CD4-positive, alpha-beta T cell (primary cell): ENCODE measurements at regions not wholly inside any gene's neighbourhood (a gene's known extent, or its start where the extent isn't known, plus 50 kb on each side); places are given as distances from the start of the nearest gene placed in this dataset.

Experiments
- ATAC-seq: fragments of 200-7000 bp; cut with Tn5 transposase; one replicate; pipeline ENCODE4 v1.10.0; 2022; ENCODE audit warnings: mild to moderate bottlenecking; ENCODE audit not compliant: poor library complexity
- CTCF ChIA-PET: fragments of 350-600 bp; sonication (Branson Sonifier 250); formaldehyde crosslinking; loops from one replicate; lab custom pipeline; 2021; ENCODE audit warnings: antibody characterized with exemption, inconsistent platforms; lab: Charles Lee
- POLR2A ChIA-PET: fragments of 350-600 bp; sonication (Branson Sonifier 250); formaldehyde crosslinking; loops from one replicate; lab custom pipeline; 2021; ENCODE audit warnings: antibody characterized with exemption, inconsistent platforms; lab: Charles Lee
- DNase-seq, 14 experiments: peaks; one replicate each; pipeline ENCODE4 v3.0.0-alpha.2; 2013 to 2020; ENCODE audit warnings: mixed read lengths in 2 of 14
- H3K27ac ChIP-seq, 2 donors: one replicate each; pipeline versions ENCODE4 v1.5.1 to v1.7.0; 2013; ENCODE audit warnings: low read length in 2 of 2, low read depth in 1 of 2, mild to moderate bottlenecking in 1 of 2
- H3K27me3 ChIP-seq, 2 experiments: 1 replicate in 1 of 2; 2 replicates in 1 of 2; pipeline versions ENCODE4 v1.6.1 to v1.7.0; 2013; ENCODE audit warnings: low read length in 2 of 2, control low read depth in 1 of 2, mild to moderate bottlenecking in 1 of 2, moderate library complexity in 1 of 2; ENCODE audit not compliant: insufficient read depth in 2 of 2, control insufficient read depth in 1 of 2
- H3K36me3 ChIP-seq: one replicate; pipeline ENCODE4 v1.6.1; 2013; ENCODE audit warnings: low read length, control low read depth; ENCODE audit not compliant: insufficient read depth
- H3K4me1 ChIP-seq: one replicate; pipeline ENCODE4 v1.6.1; 2013; ENCODE audit warnings: low read length, control low read depth; ENCODE audit not compliant: insufficient read depth
- H3K4me3 ChIP-seq: one replicate; pipeline ENCODE4 v1.5.1; 2013; ENCODE audit warnings: mild to moderate bottlenecking, low read length, moderate library complexity
- H3K9me3 ChIP-seq, 2 experiments: 1 replicate in 1 of 2; 2 replicates in 1 of 2; pipeline versions ENCODE4 v1.6.1 to v1.7.0; 2013; ENCODE audit warnings: low read length in 2 of 2, mild to moderate bottlenecking in 2 of 2, control low read depth in 1 of 2, moderate library complexity in 1 of 2; ENCODE audit not compliant: control insufficient read depth in 1 of 2, insufficient read depth in 1 of 2
- H3K27ac Mint-ChIP-seq: one replicate; pipeline ENCODE4 v1.8.0; 2020; ENCODE audit warnings: mixed read lengths
- H3K27me3 Mint-ChIP-seq: one replicate; pipeline ENCODE4 v1.8.0; 2021; ENCODE audit warnings: mixed read lengths
- H3K36me3 Mint-ChIP-seq: one replicate; pipeline ENCODE4 v1.8.0; 2021; ENCODE audit warnings: low read depth, mixed read lengths
- H3K4me1 Mint-ChIP-seq: one replicate; pipeline ENCODE4 v1.8.0; 2021; ENCODE audit warnings: low read depth, mixed read lengths
- H3K4me3 Mint-ChIP-seq: one replicate; pipeline ENCODE4 v1.8.0; 2020; ENCODE audit warnings: mild to moderate bottlenecking, mixed read lengths
- H3K9me3 Mint-ChIP-seq: one replicate; pipeline ENCODE4 v1.8.0; 2020; ENCODE audit warnings: mixed read lengths
- CTCF ChIP-seq: fragments of 200-600 bp; IDR thresholded peaks from one replicate; pipeline ENCODE4 v1.8.0; 2022; ENCODE audit warnings: antibody characterized with exemption, mild to moderate bottlenecking
- intact Hi-C, 2 experiments: fragments of 100-400 bp; cut with DNase I in 1 of 2; cut with micrococcal nuclease in 1 of 2; formaldehyde crosslinking; loops; one replicate each; pipeline versions ENCODE4 v1.15.1 to v1.9.0; 2023 to 2025; cut with DNase I, micrococcal nuclease

- H3K4me1 Mint-ChIP-seq, result no peaks in the 10 kb centered on the region
- Histone ChIP-seq H3K4me3 (no peak overlapping the region), H3K9me3 (no peaks in the 10 kb centered on the region), H3K27me3 (no peaks in the 10 kb centered on the region), H3K36me3 (no peaks in the 10 kb centered on the region), H3K4me1 (no peaks in the 10 kb centered on the region), H3K27ac (no peak overlapping the region)
- ChIA-PET POLR2A (no interaction called here), CTCF (no interaction called here)
- H3K27ac Mint-ChIP-seq, result no peak overlapping the region
- H3K36me3 Mint-ChIP-seq, result no peaks in the 10 kb centered on the region
- H3K4me3 Mint-ChIP-seq, result no peak overlapping the region
- no peaks in the 10 kb centered on the region for H3K27me3 Mint-ChIP-seq
- ATAC-seq (no peak), DNase-seq (no peak)
- intact Hi-C loops, result no loop called here
- TF ChIP-seq CTCF, result no peak
- peaks cover 8% of the 10 kb centered on the region for H3K9me3 Mint-ChIP-seq
These were observed 299.8 kb upstream of the PSMD7 start for GRCh38 chr16:73996624-73997339.

GRCh38 chr16:73993878-73994277 is 302.7 kb upstream of the PSMD7 start:
- Histone ChIP-seq H3K9me3 (peaks cover 0 to 4% of the 10 kb centered on the region in 2 experiments), H3K27me3 (no peaks in the 10 kb centered on the region), H3K36me3 (no peaks in the 10 kb centered on the region), H3K4me3 (no peak overlapping the region), H3K27ac (no peak overlapping the region), H3K4me1 (no peaks in the 10 kb centered on the region)
- Mint-ChIP-seq H3K9me3 (peaks cover 5% of the 10 kb centered on the region), H3K27ac (no peak overlapping the region), H3K4me1 (no peaks in the 10 kb centered on the region), H3K4me3 (no peak overlapping the region), H3K27me3 (no peaks in the 10 kb centered on the region), H3K36me3 (no peaks in the 10 kb centered on the region)
- TF ChIP-seq CTCF, result no peak
- CTCF ChIA-PET, result no interaction called here
- intact Hi-C loops, result no loop called here
- no peak for ATAC-seq
- DNase-seq, result no peak
- POLR2A ChIA-PET, result no interaction called here

DNA sequence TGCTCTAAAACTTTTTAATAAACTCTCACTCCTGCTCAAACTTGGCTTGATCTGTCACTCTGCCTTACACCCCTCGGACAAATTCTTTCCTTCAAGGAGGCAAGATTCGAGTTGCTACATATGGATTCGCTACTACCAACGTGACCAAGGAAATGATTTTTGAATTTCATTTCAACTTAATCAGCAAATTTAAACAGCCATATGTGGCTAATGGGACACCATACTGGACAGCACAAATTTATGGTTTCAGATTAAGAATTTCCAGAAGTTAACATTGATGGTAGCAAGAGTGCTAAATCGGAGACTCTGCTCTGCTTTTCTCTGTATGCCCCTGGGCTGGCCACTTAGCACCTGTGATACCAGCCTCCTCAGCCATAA is 318.2 kb upstream of the PSMD7 start:
- H3K9me3 Mint-ChIP-seq, result peaks cover 22% of the 10 kb centered on the region
- Histone ChIP-seq H3K4me3 (no peak overlapping the region), H3K36me3 (no peaks in the 10 kb centered on the region), H3K4me1 (no peaks in the 10 kb centered on the region), H3K27ac (no peak overlapping the region), H3K27me3 (no peaks in the 10 kb centered on the region), H3K9me3 (peaks cover 0 to 8% of the 10 kb centered on the region in 2 experiments)
- ChIA-PET CTCF (no interaction called here), POLR2A (no interaction called here)
- intact Hi-C loops, result no loop called here
- ATAC-seq (no peak), DNase-seq (no peak)
- peaks cover 6% of the 10 kb centered on the region for H3K27me3 Mint-ChIP-seq
- no peak overlapping the region for H3K4me3 Mint-ChIP-seq
- TF ChIP-seq CTCF, result no peak
- H3K27ac Mint-ChIP-seq, result no peak overlapping the region
- no peaks in the 10 kb centered on the region for H3K4me1 Mint-ChIP-seq
- H3K36me3 Mint-ChIP-seq, result no peaks in the 10 kb centered on the region
